ENCODE measurements at regions not wholly inside any gene's neighbourhood (a gene's known extent, or its start where the extent isn't known, plus 50 kb on each side); places are given as distances from the start of the nearest gene placed in this dataset.

DNA sequence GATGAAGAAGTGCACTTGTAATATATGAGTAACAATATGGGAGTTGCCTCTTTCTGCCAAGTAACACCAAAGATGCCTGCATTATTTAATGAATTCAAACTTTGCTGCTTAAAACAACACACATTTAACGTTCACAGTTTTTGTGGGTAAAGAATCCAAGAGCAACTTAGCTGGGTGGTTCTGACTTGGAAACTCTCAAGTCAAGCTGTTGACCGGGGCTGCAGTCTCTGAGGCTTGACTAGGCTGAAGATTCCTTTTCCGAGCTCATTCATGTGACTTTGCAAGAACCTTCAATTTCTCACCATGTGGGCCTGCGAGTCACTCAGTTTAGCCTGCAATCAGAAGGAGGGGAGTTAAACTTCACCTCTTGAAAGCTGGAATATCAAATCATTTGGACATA is 53.0 kb upstream of the TRPC7 start:
- DNase-seq (ENCODE audit: low spot score) = no peak

Measured in HT-29 (cell line).